Neuronal stem cell (in vitro differentiated cells): ENCODE measurements at regions not wholly inside any gene's neighbourhood (a gene's known extent, or its start where the extent isn't known, plus 50 kb on each side); places are given as distances from the start of the nearest gene placed in this dataset.

ENCODE experiments used
- DNase-seq: peaks from one replicate; pipeline ENCODE4 v3.0.0-alpha.2; 2013; ENCODE audit warnings: low spot score
- H2AFZ ChIP-seq: one replicate; pipeline ENCODE4 v1.6.1; 2013; ENCODE audit warnings: mild to moderate bottlenecking, low read length, inconsistent platforms
- H2AK5ac ChIP-seq: 2 replicates; pipeline ENCODE4 v1.6.1; 2013; ENCODE audit warnings: low read depth, mild to moderate bottlenecking, inconsistent platforms, low read length, moderate library complexity, mixed read lengths
- H2BK120ac ChIP-seq: 2 replicates; pipeline ENCODE4 v1.6.1; 2013; ENCODE audit warnings: low read depth, mild to moderate bottlenecking, inconsistent platforms, low read length, moderate library complexity, mixed read lengths
- H2BK12ac ChIP-seq: one replicate; pipeline ENCODE4 v1.6.1; 2013; ENCODE audit warnings: low read length, inconsistent platforms
- H2BK15ac ChIP-seq: 2 replicates; pipeline ENCODE4 v1.6.1; 2013; ENCODE audit warnings: mild to moderate bottlenecking, low read length, inconsistent platforms, mixed read lengths
- H2BK5ac ChIP-seq: one replicate; pipeline ENCODE4 v1.6.1; 2013; ENCODE audit warnings: inconsistent platforms, mild to moderate bottlenecking, low read length, moderate library complexity
- H3K14ac ChIP-seq: one replicate; pipeline ENCODE4 v1.6.1; 2013; ENCODE audit warnings: low read length, inconsistent platforms
- H3K18ac ChIP-seq: 2 replicates; pipeline ENCODE4 v1.6.1; 2013; ENCODE audit warnings: low read length, inconsistent platforms
- H3K23ac ChIP-seq: 2 replicates; pipeline ENCODE4 v1.6.1; 2013; ENCODE audit warnings: low read depth, mild to moderate bottlenecking, mixed read lengths, low read length, inconsistent platforms; ENCODE audit not compliant: poor library complexity
- H3K27ac ChIP-seq: replicated peaks from 3 replicates; pipeline ENCODE4 v1.5.1; 2013; ENCODE audit warnings: low read length, inconsistent platforms
- H3K27me3 ChIP-seq, 3 experiments: 2 replicates each; pipeline ENCODE4 v1.6.1; 2013; ENCODE audit warnings: low read length in 3 of 3, mild to moderate bottlenecking in 2 of 3, inconsistent platforms in 1 of 3, low read depth in 1 of 3, mixed read lengths in 1 of 3, moderate library complexity in 1 of 3; ENCODE audit not compliant: control insufficient read depth in 3 of 3, insufficient read depth in 3 of 3
- H3K36me3 ChIP-seq, 2 donors: replicated peaks in 1 of 2; 2 replicates each; pipeline ENCODE4 v1.6.1; 2013; ENCODE audit warnings: low read length in 2 of 2; ENCODE audit not compliant: control insufficient read depth in 2 of 2, insufficient read depth in 2 of 2
- H3K4ac ChIP-seq: 2 replicates; pipeline ENCODE4 v1.6.1; 2013; ENCODE audit warnings: inconsistent platforms, mild to moderate bottlenecking, low read length, moderate library complexity
- H3K4me1 ChIP-seq, 2 donors: 1 replicate in 1 of 2; 2 replicates in 1 of 2; pipeline ENCODE4 v1.6.1; 2013; ENCODE audit warnings: low read length in 2 of 2, low read depth in 1 of 2; ENCODE audit not compliant: control insufficient read depth in 2 of 2, insufficient read depth in 1 of 2
- H3K4me2 ChIP-seq: one replicate; pipeline ENCODE4 v1.6.1; 2013; ENCODE audit warnings: mild to moderate bottlenecking, low read length, inconsistent platforms; ENCODE audit not compliant: insufficient read depth, poor library complexity, severe bottlenecking
- H3K4me3 ChIP-seq, 2 donors: 2 replicates each; pipeline ENCODE4 v1.5.1; 2013; ENCODE audit warnings: low read length in 2 of 2, mild to moderate bottlenecking in 2 of 2, inconsistent platforms in 1 of 2, moderate library complexity in 1 of 2
- H3K79me1 ChIP-seq: one replicate; pipeline ENCODE4 v1.6.1; 2013; ENCODE audit warnings: low read depth, mild to moderate bottlenecking, inconsistent platforms, low read length, moderate library complexity
- H3K9ac ChIP-seq: one replicate; pipeline ENCODE4 v1.6.1; 2013; ENCODE audit warnings: mild to moderate bottlenecking, low read depth, low read length, inconsistent platforms; ENCODE audit not compliant: poor library complexity
- H3K9me3 ChIP-seq, 2 donors: replicated peaks in 1 of 2; 2 replicates each; pipeline versions ENCODE3 to v1.6.1; 2013; ENCODE audit warnings: low read length in 2 of 2, mild to moderate bottlenecking in 2 of 2, inconsistent platforms in 1 of 2, low read depth in 1 of 2, mixed read lengths in 1 of 2, moderate library complexity in 1 of 2; ENCODE audit not compliant: control insufficient read depth in 2 of 2, insufficient read depth in 1 of 2
- H4K8ac ChIP-seq: one replicate; pipeline ENCODE4 v1.6.1; 2013; ENCODE audit warnings: low read depth, mild to moderate bottlenecking, inconsistent platforms, low read length, moderate library complexity
- H4K91ac ChIP-seq: one replicate; pipeline ENCODE4 v1.6.1; 2013; ENCODE audit warnings: low read length, low read depth, mild to moderate bottlenecking, inconsistent platforms; ENCODE audit not compliant: poor library complexity
- WGBS, 2 donors: extraction: QIAGEN DNeasy Blood & Tissue Kit; methylation state at CpG; one replicate each; pipeline ENCODE4 v1.1.7; 2013; ENCODE audit warnings: missing lambda C conversion rate in 2 of 2, mixed read lengths in 1 of 2; ENCODE audit not compliant: insufficient read length in 2 of 2, insufficient replicate concordance in 1 of 2; ENCODE audit errors: extremely low coverage in 2 of 2; 5-methylcytosine and 5-hydroxymethylcytosine counted together

- no peak overlapping the region for H2BK120ac ChIP-seq
- no peaks in the 10 kb centered on the region for H3K36me3 ChIP-seq
- H3K9me3 ChIP-seq: peaks cover 0 to 18% of the 10 kb centered on the region in 2 donors
- DNase-seq: peak; percentile 56
- H3K4ac ChIP-seq: peak overlapping the region; percentile 43
- no peak overlapping the region for H2AK5ac ChIP-seq
- H2BK12ac ChIP-seq: no peak overlapping the region
- peak overlapping the region; percentile 64 for H3K14ac ChIP-seq
- H2AFZ ChIP-seq: peak overlapping the region; percentile 30
- H3K9ac ChIP-seq: no peak overlapping the region
- no peaks in the 10 kb centered on the region for H3K79me1 ChIP-seq
- no peak overlapping the region for H3K27ac ChIP-seq
- H4K91ac ChIP-seq: no peak overlapping the region
- no peak overlapping the region for H2BK5ac ChIP-seq
- peaks cover 5 to 10% of the 10 kb centered on the region in 2 donors for H3K4me1 ChIP-seq
- H3K18ac ChIP-seq: peak overlapping the region; percentile 87
- no peak overlapping the region for H3K4me3 ChIP-seq
- no peak overlapping the region for H4K8ac ChIP-seq
- no peak overlapping the region for H3K4me2 ChIP-seq
- no peak overlapping the region for H2BK15ac ChIP-seq
- WGBS, 2 donors: no CpG with 5 or more reads among the region's 4 CpGs
- H3K23ac ChIP-seq: no peak overlapping the region
- H3K27me3 ChIP-seq: no peaks in the 10 kb centered on the region
Measured at GRCh38 chr9:105901514-105902109, 207.3 kb downstream of the TMEM38B start.

DNA sequence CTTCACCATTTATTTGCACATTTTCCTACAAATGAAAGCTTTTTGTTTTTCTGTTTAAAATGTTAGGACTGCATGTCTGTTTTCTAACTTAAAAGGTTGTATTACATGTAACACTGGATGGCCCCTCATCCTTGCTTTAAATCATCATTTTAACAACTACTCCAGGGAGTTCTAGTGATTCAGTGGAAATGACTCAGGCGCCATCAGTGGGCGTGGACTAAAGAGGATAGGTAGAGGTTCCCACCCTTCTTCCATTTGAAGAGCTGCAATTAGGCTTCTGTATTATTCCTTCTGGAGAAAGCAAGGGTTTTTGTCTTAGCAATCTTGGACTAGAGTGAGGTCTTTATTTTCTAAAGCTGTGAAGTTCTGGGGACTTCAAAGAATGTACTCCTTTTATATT is 213.7 kb downstream of the TMEM38B start:
- WGBS, 2 donors: no CpG with 5 or more reads among the region's 2 CpGs
- no peaks in the 10 kb centered on the region for H3K36me3 ChIP-seq
- H3K27me3 ChIP-seq: no peaks in the 10 kb centered on the region
- H3K4ac ChIP-seq: no peak overlapping the region
- H3K14ac ChIP-seq: no peak overlapping the region
- peaks cover 0 to 12% of the 10 kb centered on the region in 2 donors for H3K9me3 ChIP-seq
- H3K18ac ChIP-seq: no peak overlapping the region
- H3K4me2 ChIP-seq: no peak overlapping the region
- no peak overlapping the region for H3K27ac ChIP-seq
- H2AK5ac ChIP-seq: no peak overlapping the region
- no peak overlapping the region for H3K9ac ChIP-seq
- H4K91ac ChIP-seq: no peak overlapping the region
- H4K8ac ChIP-seq: no peak overlapping the region
- no peak overlapping the region for H3K23ac ChIP-seq
- H2BK15ac ChIP-seq: no peak overlapping the region
- no peak for DNase-seq
- H3K4me1 ChIP-seq: peaks cover 19 to 22% of the 10 kb centered on the region in 2 donors
- no peaks in the 10 kb centered on the region for H3K79me1 ChIP-seq
- H2BK12ac ChIP-seq: no peak overlapping the region
- no peak overlapping the region for H3K4me3 ChIP-seq
- H2BK5ac ChIP-seq: no peak overlapping the region
- H2BK120ac ChIP-seq: no peak overlapping the region
- H2AFZ ChIP-seq: no peak overlapping the region

DNA sequence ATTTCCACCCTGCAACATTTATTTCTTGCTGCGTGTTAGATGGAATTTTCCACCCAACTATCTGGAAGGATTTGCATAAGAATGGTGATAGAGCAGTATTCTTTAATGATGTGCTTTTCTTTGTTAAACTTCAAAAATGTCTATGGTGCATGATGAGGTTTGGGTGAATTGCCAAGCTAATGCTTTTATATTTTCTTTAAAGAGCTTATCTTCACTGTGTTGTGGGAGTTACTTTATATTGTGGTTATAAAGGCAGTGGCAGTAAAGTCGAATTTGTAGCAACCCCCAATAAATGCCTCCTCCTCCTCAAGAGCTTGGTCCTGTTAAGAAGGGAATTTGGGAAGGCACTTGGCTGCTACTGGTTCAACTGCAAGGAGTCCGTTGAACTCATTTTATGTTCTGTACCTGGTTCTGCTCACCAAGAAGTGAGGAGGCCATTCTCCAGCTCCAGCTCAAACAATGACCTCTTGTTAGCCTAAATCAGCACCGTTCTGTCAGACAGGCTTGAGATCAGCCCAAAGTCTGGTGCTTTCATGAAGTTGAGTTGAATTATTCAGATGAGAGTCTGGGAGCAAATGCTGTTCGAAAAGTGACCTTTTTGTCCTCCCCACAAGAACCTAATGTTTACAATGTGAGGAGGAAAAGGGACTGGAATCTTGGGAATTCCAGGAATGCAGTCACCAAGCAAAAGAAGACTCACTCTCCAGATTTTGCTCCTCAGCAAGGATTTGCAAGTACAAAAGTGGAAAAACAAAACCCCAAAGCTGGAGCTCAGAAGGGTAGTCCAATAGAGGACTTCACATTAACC is 217.0 kb downstream of the TMEM38B start:
- Histone ChIP-seq H3K27me3 (no peaks in the 10 kb centered on the region), H3K79me1 (no peaks in the 10 kb centered on the region), H3K27ac (peak overlapping the region; percentile 92), H4K8ac (no peak overlapping the region), H2BK12ac (no peak overlapping the region), H2BK5ac (no peak overlapping the region), H3K4me3 (no peak overlapping the region), H2BK120ac (no peak overlapping the region), H3K4me1 (peaks cover 22 to 26% of the 10 kb centered on the region in 2 donors), H3K9ac (no peak overlapping the region), H2AK5ac (no peak overlapping the region), H3K4me2 (no peak overlapping the region), H2BK15ac (no peak overlapping the region), H3K9me3 (peaks cover 0 to 10% of the 10 kb centered on the region in 2 donors), H3K18ac (no peak overlapping the region), H3K14ac (no peak overlapping the region), H3K4ac (no peak overlapping the region), H2AFZ (peak overlapping the region; percentile 15), H3K23ac (no peak overlapping the region), H4K91ac (no peak overlapping the region), H3K36me3 (no peaks in the 10 kb centered on the region)
- DNase-seq: peak; percentile 82
- no CpG with 5 or more reads among the region's 5 CpGs for WGBS, 2 donors

GRCh38 chr9:105912157-105912862 is 218.0 kb downstream of the TMEM38B start:
- Histone ChIP-seq H3K4ac (no peak overlapping the region), H2BK5ac (no peak overlapping the region), H2AK5ac (no peak overlapping the region), H3K4me3 (no peak overlapping the region), H2AFZ (no peak overlapping the region), H3K18ac (no peak overlapping the region), H3K27me3 (no peaks in the 10 kb centered on the region), H3K36me3 (no peaks in the 10 kb centered on the region), H2BK15ac (no peak overlapping the region), H3K14ac (no peak overlapping the region), H3K9me3 (peaks cover 3 to 11% of the 10 kb centered on the region in 2 donors), H3K9ac (no peak overlapping the region), H4K8ac (no peak overlapping the region), H2BK12ac (no peak overlapping the region), H3K23ac (no peak overlapping the region), H3K4me2 (no peak overlapping the region), H2BK120ac (no peak overlapping the region), H4K91ac (no peak overlapping the region), H3K79me1 (no peaks in the 10 kb centered on the region), H3K27ac (peak overlapping the region; percentile 92), H3K4me1 (peaks cover 22 to 26% of the 10 kb centered on the region in 2 donors)
- no CpG with 5 or more reads among the region's 1 CpG for WGBS, 2 donors
- DNase-seq: no peak
